Stomach (tissue), 8 donors: ENCODE measurements at regions not wholly inside any gene's neighbourhood (a gene's known extent, or its start where the extent isn't known, plus 50 kb on each side); places are given as distances from the start of the nearest gene placed in this dataset.

ENCODE experiments used
- DNase-seq, 2 donors: peaks; one replicate each; pipeline versions ENCODE4 v3.0.0 to v3.0.0-alpha.2; 2013 to 2019
- H3K27ac ChIP-seq, 5 donors: fragments of 200-600 bp in 4 of 5; sonication (generic) in 4 of 5; one replicate each; pipeline ENCODE4 v1.5.1; 2013 to 2019; ENCODE audit warnings: mild to moderate bottlenecking in 1 of 5, moderate library complexity in 1 of 5
- H3K27me3 ChIP-seq, 3 donors: fragments of 200-600 bp; sonication (generic); one replicate each; pipeline ENCODE4 v1.5.1; 2017 to 2019; ENCODE audit warnings: mixed run types in 1 of 3
- H3K36me3 ChIP-seq, 4 donors: fragments of 200-600 bp; sonication (generic); 1 replicate in 3 of 4; 2 replicates in 1 of 4; pipeline ENCODE4 v1.5.1; 2016 to 2019
- H3K4me1 ChIP-seq, 4 donors: fragments of 200-600 bp; sonication (generic); one replicate each; pipeline ENCODE4 v1.5.1; 2016 to 2019
- H3K4me3 ChIP-seq, 4 donors: fragments of 200-600 bp; sonication (generic) in 3 of 4; one replicate each; pipeline ENCODE4 v1.5.1; 2016 to 2019; ENCODE audit warnings: mild to moderate bottlenecking in 1 of 4
- H3K9me3 ChIP-seq, 4 donors: fragments of 200-600 bp; sonication (generic); one replicate each; pipeline ENCODE4 v1.5.1; 2016 to 2019
- EP300 ChIP-seq: sonication (generic); formaldehyde crosslinking; IDR thresholded peaks from one replicate; pipeline ENCODE4 v1.6.1; 2017; ENCODE audit warnings: antibody characterized with exemption
- POLR2A ChIP-seq, 4 donors: fragments of 450-650 bp; IDR thresholded peaks; one replicate each; pipeline ENCODE4 v1.6.1; 2016; ENCODE audit warnings: antibody characterized with exemption in 4 of 4, control low read depth in 2 of 4, mild to moderate bottlenecking in 1 of 4, moderate library complexity in 1 of 4
- POLR2AphosphoS5 ChIP-seq, 3 donors: sonication (generic); formaldehyde crosslinking; IDR thresholded peaks; one replicate each; pipeline ENCODE4 v1.6.1; 2016; ENCODE audit warnings: antibody characterized with exemption in 3 of 3
- WGBS, 5 donors: extraction: QIAGEN DNeasy Blood & Tissue Kit in 3 of 5; methylation state at CpG; one replicate each; pipeline versions ENCODE4 v1.1.5 to v1.1.7; 2013 to 2018; 5-methylcytosine and 5-hydroxymethylcytosine counted together
- intact Hi-C: fragments of 100-400 bp; cut with DNase I; formaldehyde crosslinking; loops from one replicate; pipeline ENCODE4 v1.15.1; 2023; ENCODE audit warnings: low total_unique reads
- TF ChIP-seq, protein P1 (sequence below), 7 experiments: fragments of 450-650 bp in 4 of 7; fragments of 200-600 bp in 3 of 7; sonication (generic) in 3 of 7; IDR thresholded peaks; one replicate each; pipeline ENCODE4 v1.5.1; 2016 to 2019; ENCODE audit warnings: antibody characterized with exemption in 7 of 7, control low read depth in 2 of 7, mild to moderate bottlenecking in 1 of 7
- donor health status: healthy with polysubstance abuse.
- donor health status: Bipolar disorder and iron deficiency.
- donor health status: healthy.

DNA sequence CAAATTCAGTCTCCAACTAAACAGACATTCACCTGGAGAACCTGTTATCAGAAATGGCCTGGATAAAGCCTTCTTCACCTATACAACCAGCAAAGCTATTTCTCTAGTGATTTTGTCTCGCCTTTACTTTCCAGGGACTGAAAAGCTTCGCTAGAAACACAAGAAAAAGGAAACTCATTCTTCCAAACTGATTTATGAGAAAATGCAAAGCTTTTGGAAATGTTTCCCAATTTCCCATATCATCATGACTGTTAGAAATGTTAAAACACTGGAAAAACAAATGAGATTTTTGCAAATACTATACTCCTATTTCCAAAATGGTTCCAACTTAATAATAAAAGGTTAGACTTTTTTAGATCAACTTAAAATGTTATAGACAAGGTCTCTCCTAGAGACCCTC, 218.7 kb downstream of the PAX3 start:
- TF ChIP-seq EP300 (no peak), POLR2A (IDR thresholded peaks at IDR 0.05) (no peak), POLR2AphosphoS5 (IDR thresholded peaks at IDR 0.05) (no peak)
- TF ChIP-seq, protein P1, sequence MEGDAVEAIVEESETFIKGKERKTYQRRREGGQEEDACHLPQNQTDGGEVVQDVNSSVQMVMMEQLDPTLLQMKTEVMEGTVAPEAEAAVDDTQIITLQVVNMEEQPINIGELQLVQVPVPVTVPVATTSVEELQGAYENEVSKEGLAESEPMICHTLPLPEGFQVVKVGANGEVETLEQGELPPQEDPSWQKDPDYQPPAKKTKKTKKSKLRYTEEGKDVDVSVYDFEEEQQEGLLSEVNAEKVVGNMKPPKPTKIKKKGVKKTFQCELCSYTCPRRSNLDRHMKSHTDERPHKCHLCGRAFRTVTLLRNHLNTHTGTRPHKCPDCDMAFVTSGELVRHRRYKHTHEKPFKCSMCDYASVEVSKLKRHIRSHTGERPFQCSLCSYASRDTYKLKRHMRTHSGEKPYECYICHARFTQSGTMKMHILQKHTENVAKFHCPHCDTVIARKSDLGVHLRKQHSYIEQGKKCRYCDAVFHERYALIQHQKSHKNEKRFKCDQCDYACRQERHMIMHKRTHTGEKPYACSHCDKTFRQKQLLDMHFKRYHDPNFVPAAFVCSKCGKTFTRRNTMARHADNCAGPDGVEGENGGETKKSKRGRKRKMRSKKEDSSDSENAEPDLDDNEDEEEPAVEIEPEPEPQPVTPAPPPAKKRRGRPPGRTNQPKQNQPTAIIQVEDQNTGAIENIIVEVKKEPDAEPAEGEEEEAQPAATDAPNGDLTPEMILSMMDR (IDR thresholded peaks at IDR 0.05) = no peak

DNA sequence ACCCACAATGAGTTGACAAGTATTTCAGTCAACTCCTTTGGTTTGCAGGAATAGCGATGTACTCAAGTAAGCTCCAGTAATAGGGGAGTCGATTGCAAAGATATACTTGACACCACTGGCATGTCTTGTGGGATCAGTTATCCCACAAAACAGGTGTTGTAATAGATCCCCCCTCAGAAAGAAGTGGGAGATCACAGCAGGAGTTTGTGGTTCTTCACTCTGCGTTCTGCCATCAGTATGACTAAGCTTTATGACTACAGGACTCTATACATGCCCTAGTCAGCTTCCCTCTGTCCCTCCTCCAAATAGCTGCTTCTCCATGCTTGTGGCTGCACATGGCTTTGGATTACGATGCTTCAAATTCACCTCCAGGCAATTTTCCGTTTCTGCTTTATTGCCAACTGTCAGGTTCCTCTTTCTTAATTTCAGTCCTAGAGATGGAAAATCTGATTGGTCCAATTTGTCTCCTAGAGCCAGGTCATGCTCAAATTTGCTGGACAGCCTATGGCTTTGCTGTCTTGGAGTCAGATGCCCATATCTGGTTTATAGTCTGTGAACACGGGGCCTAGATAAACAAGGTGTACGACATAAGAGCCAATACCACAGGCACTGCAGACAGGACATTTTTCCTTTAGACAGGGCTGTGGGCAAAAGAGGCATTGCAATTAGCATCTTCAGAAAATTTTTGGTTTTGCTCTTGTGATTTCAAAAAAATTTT, 221.7 kb downstream of the PAX3 start:
- H3K4me3 ChIP-seq = no peak overlapping the region
- H3K4me1 ChIP-seq = no peaks in the 10 kb centered on the region
- no peaks in the 10 kb centered on the region for H3K36me3 ChIP-seq
- 73 to 87% (median 77%) methylated on average over 7 of the region's 7 CpGs for WGBS, 5 donors
- no peak overlapping the region for H3K27ac ChIP-seq
- DNase-seq = no peak
- no peak for TF ChIP-seq POLR2A (IDR thresholded peaks at IDR 0.05)
- TF ChIP-seq POLR2AphosphoS5 (IDR thresholded peaks at IDR 0.05) = no peak
- TF ChIP-seq, protein P1 (IDR thresholded peaks at IDR 0.05) = no peak
- no peak for TF ChIP-seq EP300
- peaks cover 0 to 10% (median 0%) of the 10 kb centered on the region in 3 donors for H3K27me3 ChIP-seq
- H3K9me3 ChIP-seq = no peaks in the 10 kb centered on the region
- intact Hi-C loops = no loop called here

More for the DNA sequence above, 218.7 kb downstream of the PAX3 start:
- DNase-seq = no peak
- Histone ChIP-seq H3K36me3 (no peaks in the 10 kb centered on the region), H3K27me3 (no peaks in the 10 kb centered on the region), H3K4me1 (no peaks in the 10 kb centered on the region), H3K9me3 (no peaks in the 10 kb centered on the region), H3K27ac (no peak overlapping the region), H3K4me3 (no peak overlapping the region)
- intact Hi-C loops = no loop called here
- WGBS, 5 donors = 72 to 87% (median 85%) methylated on average over 2 of the region's 2 CpGs

DNA sequence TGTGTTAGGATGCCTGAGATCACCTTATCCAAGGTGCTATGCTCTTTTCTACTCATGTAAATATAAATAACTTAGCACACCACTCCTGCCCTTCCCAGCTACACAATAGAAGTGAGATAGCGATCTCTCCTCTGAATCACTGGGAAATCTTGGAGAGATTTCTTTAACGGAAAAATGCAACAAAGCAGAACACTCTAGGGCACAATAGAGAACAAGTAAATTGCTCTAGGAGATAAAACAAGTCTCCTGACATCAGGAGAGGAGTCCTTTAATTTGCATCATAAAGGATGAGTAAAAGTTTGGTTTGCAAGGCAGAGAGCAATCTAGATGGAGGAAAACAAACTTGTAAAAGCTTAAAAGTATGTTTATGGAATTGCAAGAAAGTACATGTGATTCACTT, 224.1 kb downstream of the PAX3 start:
- 15 to 24% (median 18%) methylated on average over 2 of the region's 2 CpGs for WGBS, 5 donors
- no peak overlapping the region for H3K4me3 ChIP-seq
- peaks cover 0 to 15% (median 0%) of the 10 kb centered on the region in 3 donors for H3K27me3 ChIP-seq
- no peaks in the 10 kb centered on the region for H3K9me3 ChIP-seq
- DNase-seq = no peak
- TF ChIP-seq POLR2A (IDR thresholded peaks at IDR 0.05) = no peak
- TF ChIP-seq, protein P1 (IDR thresholded peaks at IDR 0.05) = no peak
- no peak for TF ChIP-seq EP300
- no peak for TF ChIP-seq POLR2AphosphoS5 (IDR thresholded peaks at IDR 0.05)
- intact Hi-C loops = no loop called here
- H3K36me3 ChIP-seq = no peaks in the 10 kb centered on the region
- H3K4me1 ChIP-seq = no peaks in the 10 kb centered on the region
- H3K27ac ChIP-seq = no peak overlapping the region

DNA sequence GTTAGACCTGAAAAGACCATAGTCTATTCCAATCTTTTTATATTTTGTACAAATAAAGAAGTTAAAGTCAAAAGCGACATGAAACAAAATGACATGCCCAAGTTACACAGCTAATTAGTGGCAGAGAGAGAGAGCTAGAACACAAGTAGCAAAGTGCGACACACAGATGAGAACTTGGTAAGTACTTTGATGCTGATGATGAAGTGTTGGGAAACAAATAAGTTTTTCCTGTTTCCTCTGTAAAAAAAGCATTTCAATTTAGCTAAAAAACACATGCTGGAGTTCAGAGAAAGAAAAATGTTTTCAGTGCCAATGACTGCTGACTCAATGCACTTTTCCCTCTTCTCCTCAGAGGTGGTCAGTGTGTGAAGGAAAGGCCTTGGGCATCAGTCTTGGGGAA, 226.9 kb downstream of the PAX3 start:
- H3K27ac ChIP-seq = no peak overlapping the region
- no peak overlapping the region for H3K4me3 ChIP-seq
- H3K27me3 ChIP-seq = peaks cover 0 to 15% (median 0%) of the 10 kb centered on the region in 3 donors
- peaks cover 0 to 3% (median 0%) of the 10 kb centered on the region in 4 donors for H3K9me3 ChIP-seq
- H3K4me1 ChIP-seq = no peaks in the 10 kb centered on the region
- TF ChIP-seq EP300 (no peak), POLR2A (IDR thresholded peaks at IDR 0.05) (no peak), POLR2AphosphoS5 (IDR thresholded peaks at IDR 0.05) (no peak)
- TF ChIP-seq, protein P1 (IDR thresholded peaks at IDR 0.05) = no peak
- no peaks in the 10 kb centered on the region for H3K36me3 ChIP-seq
- DNase-seq = no peak
- intact Hi-C loops = no loop called here
- 89 to 95% (median 94%) methylated on average over 2 of the region's 2 CpGs for WGBS, 5 donors
